OCI-LY1 (cell line): ENCODE measurements at regions not wholly inside any gene's neighbourhood (a gene's known extent, or its start where the extent isn't known, plus 50 kb on each side); places are given as distances from the start of the nearest gene placed in this dataset.

ENCODE experiments used
- CTCF ChIP-seq: fragments of 200-600 bp; sonication (generic), shearing (Covaris generic); IDR thresholded peaks from 2 replicates; pipeline ENCODE4 v1.5.1; 2017; ENCODE audit warnings: mild to moderate bottlenecking, antibody characterized with exemption, low read length, moderate library complexity, mixed read lengths
- EZH2 ChIP-seq: fragments of 200-600 bp; sonication (generic), shearing (Covaris generic); IDR thresholded peaks from 2 replicates; pipeline ENCODE4 v1.8.0; 2017; ENCODE audit warnings: borderline replicate concordance, mixed run types, mild to moderate bottlenecking, antibody characterized with exemption, low read length, moderate library complexity, mixed read lengths

- TF ChIP-seq CTCF = no peak
- no peak for TF ChIP-seq EZH2
Observed at GRCh38 chr1:214850432-214851050, 232.0 kb upstream of the KCNK2 start.
